Endothelial cell (in vitro differentiated cells): ENCODE measurements at regions not wholly inside any gene's neighbourhood (a gene's known extent, or its start where the extent isn't known, plus 50 kb on each side); places are given as distances from the start of the nearest gene placed in this dataset.

Source experiments
- DNase-seq: peaks from one replicate; pipeline ENCODE4 v3.0.0; 2021; ENCODE audit warnings: low spot score
- H3K27ac Mint-ChIP-seq: one replicate; pipeline ENCODE4 v1.8.0; 2021; ENCODE audit warnings: mixed read lengths, inconsistent platforms; ENCODE audit not compliant: unreplicated experiment
- H3K27me3 Mint-ChIP-seq: one replicate; pipeline ENCODE4 v1.8.0; 2021; ENCODE audit warnings: mild to moderate bottlenecking, moderate library complexity, mixed read lengths, inconsistent platforms; ENCODE audit not compliant: unreplicated experiment
- H3K36me3 Mint-ChIP-seq: one replicate; pipeline ENCODE4 v1.8.0; 2021; ENCODE audit warnings: mild to moderate bottlenecking, low read depth, mixed read lengths, inconsistent platforms; ENCODE audit not compliant: unreplicated experiment
- H3K4me1 Mint-ChIP-seq: one replicate; pipeline ENCODE4 v1.8.0; 2021; ENCODE audit warnings: mild to moderate bottlenecking, mixed read lengths, inconsistent platforms; ENCODE audit not compliant: unreplicated experiment
- H3K4me3 Mint-ChIP-seq: one replicate; pipeline ENCODE4 v1.8.0; 2021; ENCODE audit warnings: mild to moderate bottlenecking, mixed read lengths, inconsistent platforms; ENCODE audit not compliant: unreplicated experiment
- H3K9me3 Mint-ChIP-seq: one replicate; pipeline ENCODE4 v1.8.0; 2021; ENCODE audit warnings: mixed read lengths, inconsistent platforms; ENCODE audit not compliant: unreplicated experiment
- TF ChIP-seq, protein P1 (sequence below): fragments of 200-600 bp; sonication (generic); IDR thresholded peaks from one replicate; pipeline ENCODE4 v1.5.0; 2021; ENCODE audit warnings: antibody characterized with exemption; ENCODE audit not compliant: unreplicated experiment

- H3K27ac Mint-ChIP-seq: no peak overlapping the region
- no peaks in the 10 kb centered on the region for H3K27me3 Mint-ChIP-seq
- H3K9me3 Mint-ChIP-seq: no peaks in the 10 kb centered on the region
- no peaks in the 10 kb centered on the region for H3K36me3 Mint-ChIP-seq
- H3K4me3 Mint-ChIP-seq: no peak overlapping the region
- TF ChIP-seq, protein P1, sequence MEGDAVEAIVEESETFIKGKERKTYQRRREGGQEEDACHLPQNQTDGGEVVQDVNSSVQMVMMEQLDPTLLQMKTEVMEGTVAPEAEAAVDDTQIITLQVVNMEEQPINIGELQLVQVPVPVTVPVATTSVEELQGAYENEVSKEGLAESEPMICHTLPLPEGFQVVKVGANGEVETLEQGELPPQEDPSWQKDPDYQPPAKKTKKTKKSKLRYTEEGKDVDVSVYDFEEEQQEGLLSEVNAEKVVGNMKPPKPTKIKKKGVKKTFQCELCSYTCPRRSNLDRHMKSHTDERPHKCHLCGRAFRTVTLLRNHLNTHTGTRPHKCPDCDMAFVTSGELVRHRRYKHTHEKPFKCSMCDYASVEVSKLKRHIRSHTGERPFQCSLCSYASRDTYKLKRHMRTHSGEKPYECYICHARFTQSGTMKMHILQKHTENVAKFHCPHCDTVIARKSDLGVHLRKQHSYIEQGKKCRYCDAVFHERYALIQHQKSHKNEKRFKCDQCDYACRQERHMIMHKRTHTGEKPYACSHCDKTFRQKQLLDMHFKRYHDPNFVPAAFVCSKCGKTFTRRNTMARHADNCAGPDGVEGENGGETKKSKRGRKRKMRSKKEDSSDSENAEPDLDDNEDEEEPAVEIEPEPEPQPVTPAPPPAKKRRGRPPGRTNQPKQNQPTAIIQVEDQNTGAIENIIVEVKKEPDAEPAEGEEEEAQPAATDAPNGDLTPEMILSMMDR: no peak
- DNase-seq: no peak
- H3K4me1 Mint-ChIP-seq: no peaks in the 10 kb centered on the region
Observed at GRCh38 chr14:25120261-25120660, 70.3 kb upstream of the STXBP6 start.

DNA sequence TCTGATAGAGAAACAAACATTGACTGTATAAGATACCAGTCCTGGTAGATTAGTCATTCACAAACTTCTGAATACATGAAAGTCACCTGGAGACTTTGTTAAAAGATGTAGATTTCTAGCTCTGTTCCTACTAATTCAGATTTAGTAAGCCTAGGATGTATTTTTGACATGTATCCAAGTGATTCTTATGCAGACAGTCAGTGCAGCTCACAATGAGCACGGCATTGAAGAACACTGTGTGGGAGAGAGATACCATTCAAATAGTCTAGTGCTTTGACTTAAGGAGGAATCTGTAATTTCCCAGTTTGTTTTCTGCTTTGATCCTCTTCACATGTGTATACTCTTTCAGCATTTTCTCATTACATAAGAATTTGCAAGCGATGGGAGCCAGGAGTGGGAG is 68.7 kb upstream of the STXBP6 start:
- no peak for DNase-seq
- no peaks in the 10 kb centered on the region for H3K36me3 Mint-ChIP-seq
- no peaks in the 10 kb centered on the region for H3K9me3 Mint-ChIP-seq
- H3K4me1 Mint-ChIP-seq: no peaks in the 10 kb centered on the region
- TF ChIP-seq, protein P1: no peak
- no peak overlapping the region for H3K27ac Mint-ChIP-seq
- no peak overlapping the region for H3K4me3 Mint-ChIP-seq
- no peaks in the 10 kb centered on the region for H3K27me3 Mint-ChIP-seq

GRCh38 chr14:25117342-25117741 is 67.4 kb upstream of the STXBP6 start:
- Mint-ChIP-seq H3K4me3 (no peak overlapping the region), H3K27ac (no peak overlapping the region), H3K36me3 (no peaks in the 10 kb centered on the region), H3K9me3 (no peaks in the 10 kb centered on the region), H3K4me1 (no peaks in the 10 kb centered on the region), H3K27me3 (no peaks in the 10 kb centered on the region)
- no peak for DNase-seq
- TF ChIP-seq, protein P1: no peak

- Mint-ChIP-seq H3K36me3 (no peaks in the 10 kb centered on the region), H3K4me1 (no peaks in the 10 kb centered on the region), H3K4me3 (no peak overlapping the region), H3K27ac (no peak overlapping the region), H3K9me3 (no peaks in the 10 kb centered on the region), H3K27me3 (no peaks in the 10 kb centered on the region)
- TF ChIP-seq, protein P1: no peak
- no peak for DNase-seq
Observed at GRCh38 chr14:25116607-25117006, 66.7 kb upstream of the STXBP6 start.

DNA sequence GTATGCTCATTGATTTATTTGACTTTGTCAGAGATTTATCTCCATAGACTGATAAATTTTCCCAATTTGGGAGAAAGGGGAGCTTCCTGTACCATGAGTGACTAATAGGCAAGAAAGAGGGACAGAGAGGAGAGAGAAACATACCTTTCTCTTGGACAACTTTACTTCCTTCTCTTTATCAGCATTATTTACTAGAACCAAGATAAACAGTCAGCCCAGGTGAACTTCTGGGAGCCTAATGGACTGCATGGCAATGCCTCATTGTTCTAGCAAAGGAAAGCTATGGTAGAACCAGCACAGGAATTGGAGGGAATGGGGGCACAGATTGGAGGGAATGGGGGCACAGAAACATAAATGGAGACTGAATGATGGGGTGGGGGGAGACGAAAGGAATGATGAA is 63.4 kb upstream of the STXBP6 start:
- H3K4me3 Mint-ChIP-seq: no peak overlapping the region

More for the DNA sequence above, 63.4 kb upstream of the STXBP6 start:
- Mint-ChIP-seq H3K27ac (no peak overlapping the region), H3K27me3 (no peaks in the 10 kb centered on the region), H3K4me1 (no peaks in the 10 kb centered on the region), H3K9me3 (no peaks in the 10 kb centered on the region), H3K36me3 (no peaks in the 10 kb centered on the region)
- TF ChIP-seq, protein P1: no peak
- DNase-seq: no peak
